ENCODE measurements at regions not wholly inside any gene's neighbourhood (a gene's known extent, or its start where the extent isn't known, plus 50 kb on each side); places are given as distances from the start of the nearest gene placed in this dataset.
A peak's percentile ranks its signal among the peaks of the same experiment; 100 is the strongest.

DNA sequence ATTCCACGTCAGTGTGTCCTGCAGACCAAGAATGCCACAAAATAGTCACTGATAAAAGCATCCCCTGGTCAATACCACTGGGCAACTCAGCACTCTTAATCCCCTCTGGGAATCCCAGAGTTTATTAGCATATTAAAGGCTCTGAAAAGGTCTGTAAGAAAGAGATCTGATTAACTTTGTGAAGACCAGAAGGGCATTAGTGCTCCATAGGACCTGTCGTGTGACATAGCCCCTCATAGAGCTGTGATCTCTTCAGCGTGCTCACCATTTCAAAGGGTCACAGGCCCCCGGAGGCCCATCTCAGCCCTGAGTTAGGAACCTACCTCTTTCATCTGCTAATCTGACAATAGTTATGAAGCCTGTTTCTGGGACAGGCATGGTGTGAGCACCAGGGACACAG, 299.2 kb downstream of the MN1 start:
- no peak overlapping the region for H3K27ac ChIP-seq (ENCODE audit: low read length)
- no peaks in the 10 kb centered on the region for H3K27me3 ChIP-seq (ENCODE audit: control insufficient read depth in 1 of 2, insufficient read depth in 2 of 2, low read length in 2 of 2)
- no peaks in the 10 kb centered on the region for H3K4me1 ChIP-seq (ENCODE audit: control insufficient read depth, insufficient read depth, low read length)
- no peaks in the 10 kb centered on the region for H3K36me3 ChIP-seq (ENCODE audit: control insufficient read depth in 2 of 2, insufficient read depth in 2 of 2, low read length in 2 of 2)
- no peak overlapping the region for H3K9ac ChIP-seq (ENCODE audit: low read length in 2 of 2)
- no peak overlapping the region for H3K4me3 ChIP-seq (ENCODE audit: low read length in 2 of 2)
- peaks cover 0 to 4% of the 10 kb centered on the region in 2 donors for H3K9me3 ChIP-seq (ENCODE audit: control insufficient read depth in 2 of 2, low read length in 2 of 2)

- Histone ChIP-seq H3K4me3 (ENCODE audit: low read length in 2 of 2) (no peak overlapping the region), H3K36me3 (ENCODE audit: control insufficient read depth in 2 of 2, insufficient read depth in 2 of 2, low read length in 2 of 2) (no peaks in the 10 kb centered on the region), H3K9ac (ENCODE audit: low read length in 2 of 2) (no peak overlapping the region), H3K4me1 (ENCODE audit: control insufficient read depth, insufficient read depth, low read length) (no peaks in the 10 kb centered on the region), H3K9me3 (ENCODE audit: control insufficient read depth in 2 of 2, low read length in 2 of 2) (peaks cover 3 to 8% of the 10 kb centered on the region in 2 donors), H3K27ac (ENCODE audit: low read length) (no peak overlapping the region), H3K27me3 (ENCODE audit: control insufficient read depth in 1 of 2, insufficient read depth in 2 of 2, low read length in 2 of 2) (no peaks in the 10 kb centered on the region)
These were observed 296.9 kb downstream of the MN1 start for GRCh38 chr22:27504360-27505253.

GRCh38 chr22:27507111-27507611, 294.4 kb downstream of the MN1 start:
- Histone ChIP-seq H3K27ac (ENCODE audit: low read length) (no peak overlapping the region), H3K4me1 (ENCODE audit: control insufficient read depth, insufficient read depth, low read length) (peaks cover 2% of the 10 kb centered on the region), H3K9me3 (ENCODE audit: control insufficient read depth in 2 of 2, low read length in 2 of 2) (peaks cover 3 to 8% of the 10 kb centered on the region in 2 donors), H3K27me3 (ENCODE audit: control insufficient read depth in 1 of 2, insufficient read depth in 2 of 2, low read length in 2 of 2) (no peaks in the 10 kb centered on the region), H3K4me3 (ENCODE audit: low read length in 2 of 2) (no peak overlapping the region), H3K36me3 (ENCODE audit: control insufficient read depth in 2 of 2, insufficient read depth in 2 of 2, low read length in 2 of 2) (no peaks in the 10 kb centered on the region), H3K9ac (ENCODE audit: low read length in 2 of 2) (no peak overlapping the region)

DNA sequence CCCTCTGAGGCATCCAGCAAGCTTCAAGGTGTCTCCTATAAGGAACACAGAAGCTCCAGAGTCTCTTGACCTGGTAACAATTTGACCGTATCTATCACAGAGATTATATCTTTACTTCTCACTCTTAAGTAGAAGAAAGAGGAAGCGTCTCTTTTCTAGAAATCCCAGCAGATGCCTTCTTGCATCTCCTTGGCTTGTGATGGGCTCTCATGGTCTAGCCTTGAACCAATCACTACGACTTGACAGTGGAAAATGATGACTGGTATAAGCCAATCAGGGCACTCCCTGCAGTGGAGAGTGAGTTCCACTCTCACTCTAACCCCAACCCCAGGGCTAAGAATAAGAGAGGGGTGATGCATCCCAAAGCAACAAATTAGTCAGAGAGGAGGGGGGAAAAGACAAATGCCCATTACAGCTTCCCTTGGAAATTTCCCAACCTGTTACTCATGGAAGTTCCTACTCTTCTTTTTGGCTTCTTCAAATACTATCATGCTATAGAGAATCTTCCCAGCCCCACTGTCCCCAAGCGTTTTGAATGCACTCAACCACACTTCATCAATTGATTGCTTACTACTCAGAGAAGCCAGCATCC, 293.5 kb downstream of the MN1 start:
- Histone ChIP-seq H3K27ac (ENCODE audit: low read length) (no peak overlapping the region), H3K9ac (ENCODE audit: low read length in 2 of 2) (no peak overlapping the region), H3K4me3 (ENCODE audit: low read length in 2 of 2) (no peak overlapping the region), H3K27me3 (ENCODE audit: control insufficient read depth in 1 of 2, insufficient read depth in 2 of 2, low read length in 2 of 2) (no peaks in the 10 kb centered on the region), H3K4me1 (ENCODE audit: control insufficient read depth, insufficient read depth, low read length) (peaks cover 7% of the 10 kb centered on the region), H3K9me3 (ENCODE audit: control insufficient read depth in 2 of 2, low read length in 2 of 2) (peaks cover 3 to 8% of the 10 kb centered on the region in 2 donors), H3K36me3 (ENCODE audit: control insufficient read depth in 2 of 2, insufficient read depth in 2 of 2, low read length in 2 of 2) (no peaks in the 10 kb centered on the region)

DNA sequence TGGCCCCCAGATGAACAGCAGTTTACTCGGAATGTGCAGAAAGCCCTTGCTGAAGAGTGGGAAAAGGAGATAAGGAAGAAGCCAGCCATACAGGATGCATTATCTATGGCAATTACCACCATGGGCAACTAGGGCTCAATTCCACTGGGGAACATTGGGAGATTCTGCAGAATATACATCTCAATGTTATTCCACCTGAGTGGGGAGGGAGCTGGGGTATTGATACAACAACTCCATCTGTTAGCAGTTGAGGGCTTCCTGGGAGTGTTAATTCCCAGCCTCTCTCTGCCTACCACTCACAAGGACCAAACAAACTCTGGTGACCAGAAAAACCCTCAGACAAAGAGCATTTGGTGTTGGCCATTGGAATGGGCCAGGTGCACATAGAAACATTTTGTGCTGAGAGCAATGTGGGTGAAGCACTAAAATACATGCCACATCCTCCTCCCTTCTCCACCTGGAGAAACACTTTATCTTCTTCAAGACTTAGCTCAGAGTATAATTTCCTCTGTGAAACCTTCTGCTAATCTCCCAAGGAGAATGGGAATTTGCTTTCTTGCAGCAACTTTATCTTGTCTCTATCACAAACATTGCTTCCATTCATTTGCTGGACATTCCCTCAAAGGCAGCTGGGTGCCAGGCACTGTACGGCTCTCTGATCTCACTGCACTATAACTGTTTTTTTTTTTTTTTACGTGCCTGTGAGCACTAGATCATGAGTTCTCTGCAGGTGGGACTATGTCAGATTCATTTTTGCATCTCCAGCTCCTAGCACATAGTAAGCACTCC, 292.2 kb downstream of the MN1 start:
- Histone ChIP-seq H3K27me3 (ENCODE audit: control insufficient read depth in 1 of 2, insufficient read depth in 2 of 2, low read length in 2 of 2) (no peaks in the 10 kb centered on the region), H3K4me1 (ENCODE audit: control insufficient read depth, insufficient read depth, low read length) (peaks cover 7% of the 10 kb centered on the region), H3K9me3 (ENCODE audit: control insufficient read depth in 2 of 2, low read length in 2 of 2) (peaks cover 3 to 5% of the 10 kb centered on the region in 2 donors)

GRCh38 chr22:27510024-27510423, 291.5 kb downstream of the MN1 start:
- Histone ChIP-seq H3K27ac (ENCODE audit: low read length) (no peak overlapping the region), H3K27me3 (ENCODE audit: control insufficient read depth in 1 of 2, insufficient read depth in 2 of 2, low read length in 2 of 2) (no peaks in the 10 kb centered on the region), H3K4me1 (ENCODE audit: control insufficient read depth, insufficient read depth, low read length) (peaks cover 7% of the 10 kb centered on the region), H3K4me3 (ENCODE audit: low read length in 2 of 2) (no peak overlapping the region), H3K9ac (ENCODE audit: low read length in 2 of 2) (no peak overlapping the region), H3K36me3 (ENCODE audit: control insufficient read depth in 2 of 2, insufficient read depth in 2 of 2, low read length in 2 of 2) (no peaks in the 10 kb centered on the region), H3K9me3 (ENCODE audit: control insufficient read depth in 2 of 2, low read length in 2 of 2) (peaks cover 3 to 5% of the 10 kb centered on the region in 2 donors)

More for the DNA sequence above, 292.2 kb downstream of the MN1 start:
- H3K9ac ChIP-seq (ENCODE audit: low read length in 2 of 2): no peak overlapping the region
- H3K27ac ChIP-seq (ENCODE audit: low read length): no peak overlapping the region
- H3K36me3 ChIP-seq (ENCODE audit: control insufficient read depth in 2 of 2, insufficient read depth in 2 of 2, low read length in 2 of 2): no peaks in the 10 kb centered on the region
- H3K4me3 ChIP-seq (ENCODE audit: low read length in 2 of 2): no peak overlapping the region

- Histone ChIP-seq H3K9ac (ENCODE audit: low read length in 2 of 2) (no peak overlapping the region), H3K27me3 (ENCODE audit: control insufficient read depth in 1 of 2, insufficient read depth in 2 of 2, low read length in 2 of 2) (no peaks in the 10 kb centered on the region), H3K36me3 (ENCODE audit: control insufficient read depth in 2 of 2, insufficient read depth in 2 of 2, low read length in 2 of 2) (no peaks in the 10 kb centered on the region), H3K27ac (ENCODE audit: low read length) (no peak overlapping the region), H3K9me3 (ENCODE audit: control insufficient read depth in 2 of 2, low read length in 2 of 2) (peaks cover 3 to 5% of the 10 kb centered on the region in 2 donors), H3K4me3 (ENCODE audit: low read length in 2 of 2) (peak overlapping the region in 1 of 2 donors; percentile 22), H3K4me1 (ENCODE audit: control insufficient read depth, insufficient read depth, low read length) (peaks cover 10% of the 10 kb centered on the region)
These were observed 289.2 kb downstream of the MN1 start for GRCh38 chr22:27512283-27512761.

DNA sequence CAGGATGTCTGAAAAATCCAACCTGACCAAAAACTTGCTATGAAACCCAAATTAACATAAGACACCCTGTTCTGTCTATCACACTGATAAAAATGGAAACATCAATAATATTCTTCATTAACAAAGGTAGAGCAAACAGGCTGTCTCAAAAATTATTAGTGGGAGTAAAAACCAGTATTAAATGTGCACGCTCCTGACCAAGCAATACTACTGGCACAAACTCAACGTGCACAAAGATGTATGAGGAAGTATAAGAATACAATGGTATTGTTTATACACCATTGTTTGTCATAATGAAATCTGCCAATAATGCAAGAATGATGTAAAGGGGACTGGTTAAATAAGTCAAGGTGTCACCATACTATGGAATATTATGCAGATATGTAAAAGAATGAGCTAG, 288.5 kb downstream of the MN1 start:
- Histone ChIP-seq H3K4me3 (ENCODE audit: low read length in 2 of 2) (no peak overlapping the region), H3K27ac (ENCODE audit: low read length) (no peak overlapping the region), H3K9me3 (ENCODE audit: control insufficient read depth in 2 of 2, low read length in 2 of 2) (peaks cover 3 to 5% of the 10 kb centered on the region in 2 donors), H3K4me1 (ENCODE audit: control insufficient read depth, insufficient read depth, low read length) (peaks cover 12% of the 10 kb centered on the region), H3K27me3 (ENCODE audit: control insufficient read depth in 1 of 2, insufficient read depth in 2 of 2, low read length in 2 of 2) (no peaks in the 10 kb centered on the region), H3K9ac (ENCODE audit: low read length in 2 of 2) (no peak overlapping the region), H3K36me3 (ENCODE audit: control insufficient read depth in 2 of 2, insufficient read depth in 2 of 2, low read length in 2 of 2) (no peaks in the 10 kb centered on the region)

DNA sequence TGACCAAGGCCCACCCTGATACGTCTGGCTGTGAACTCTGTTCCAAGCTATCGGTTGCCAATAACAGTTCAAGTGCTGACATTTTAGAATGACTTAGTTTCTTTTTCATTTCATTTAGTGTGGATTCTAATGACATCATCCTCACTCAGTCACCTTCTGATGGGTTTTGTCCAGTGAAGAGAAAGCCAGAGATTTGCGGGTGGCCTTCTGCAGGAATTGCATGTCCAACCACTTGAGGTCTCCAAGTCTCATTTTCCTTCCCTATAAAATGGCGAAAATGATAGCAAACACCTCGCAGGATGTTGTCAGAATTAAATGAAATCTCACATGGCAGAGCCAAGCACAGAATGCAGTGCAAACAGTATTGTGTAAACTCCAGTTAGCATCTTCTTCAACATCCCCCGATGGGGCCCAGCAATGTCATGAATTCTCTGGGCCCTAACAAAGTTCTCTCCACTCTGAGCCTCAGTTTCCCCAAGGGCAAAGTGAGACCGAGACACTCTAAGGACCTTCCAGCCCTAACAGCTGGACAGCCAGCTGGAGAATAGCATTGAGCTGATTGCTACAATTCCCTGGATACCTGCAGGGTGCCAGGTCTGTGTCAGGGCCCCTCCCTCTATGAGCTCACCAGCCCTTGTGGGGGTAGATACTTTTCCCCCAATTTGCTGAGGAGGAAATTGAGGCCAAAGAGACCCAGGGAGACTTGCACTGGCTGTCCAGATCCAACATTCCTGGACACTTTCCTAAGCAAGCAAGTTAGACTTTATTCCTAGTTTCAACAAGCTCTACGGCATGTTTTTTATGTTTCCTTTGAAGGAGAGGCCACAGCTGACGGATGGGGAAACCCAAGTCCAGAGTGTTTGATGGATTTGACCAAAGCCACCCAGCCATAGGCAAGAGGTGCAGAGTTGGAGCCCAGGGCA, 286.7 kb downstream of the MN1 start:
- Histone ChIP-seq H3K9ac (ENCODE audit: low read length in 2 of 2) (no peak overlapping the region), H3K27me3 (ENCODE audit: control insufficient read depth in 1 of 2, insufficient read depth in 2 of 2, low read length in 2 of 2) (no peaks in the 10 kb centered on the region), H3K9me3 (ENCODE audit: control insufficient read depth in 2 of 2, low read length in 2 of 2) (no peaks in the 10 kb centered on the region), H3K4me1 (ENCODE audit: control insufficient read depth, insufficient read depth, low read length) (peaks cover 12% of the 10 kb centered on the region), H3K4me3 (ENCODE audit: low read length in 2 of 2) (no peak overlapping the region), H3K27ac (ENCODE audit: low read length) (peak overlapping the region; percentile 11), H3K36me3 (ENCODE audit: control insufficient read depth in 2 of 2, insufficient read depth in 2 of 2, low read length in 2 of 2) (no peaks in the 10 kb centered on the region)

Data from stomach smooth muscle (tissue), 2 donors.